HCT116 (cell line): ENCODE measurements at regions not wholly inside any gene's neighbourhood (a gene's known extent, or its start where the extent isn't known, plus 50 kb on each side); places are given as distances from the start of the nearest gene placed in this dataset.

ENCODE experiments used
- ATAC-seq: fragments of 200-7000 bp; cut with Tn5 transposase; 2 replicates; pipeline ENCODE4 v1.9.1; 2020; ENCODE audit warnings: mild to moderate bottlenecking, moderate library complexity
- BruUV-seq: library from RNA; stranded (reverse); fragments of 400-500 nt; replicated peaks from 2 replicates; lab custom pipeline; 2021; lab: Mats Ljungman, UMichigan
- CTCF ChIA-PET: fragments of 300-600 bp; sonication (Branson Sonifier 250); formaldehyde crosslinking; loops from one replicate; lab custom pipeline; 2021; ENCODE audit warnings: antibody characterized with exemption; lab: Charles Lee
- POLR2A ChIA-PET: fragments of 300-600, 350-600 bp; sonication (Branson Sonifier 250); formaldehyde crosslinking; loops from one replicate; lab custom pipeline; 2021; ENCODE audit warnings: antibody characterized with exemption; lab: Charles Lee
- RAD21 ChIA-PET, 2 experiments: fragments of 300-600 bp; sonication (Branson Sonifier 250); formaldehyde crosslinking; loops; one replicate each; lab custom pipeline; 2023; ENCODE audit warnings: low total read pairs in 2 of 2; ENCODE audit not compliant: uncharacterized antibody in 2 of 2, unreplicated experiment in 2 of 2, low non-redundant PET in 1 of 2; lab: Charles Lee
- DNase-seq: peaks from one replicate; pipeline ENCODE4 v3.0.0-alpha.2; 2010; ENCODE audit warnings: low read depth, low spot score
- H2AFZ ChIP-seq: fragments of 200-600 bp; shearing (Covaris generic), sonication (generic); 2 replicates; pipeline ENCODE4 v1.6.1; 2017; ENCODE audit warnings: low read depth, mixed run types, mixed read lengths, antibody characterized with exemption, low read length; ENCODE audit not compliant: poor library complexity, severe bottlenecking
- H3K27ac ChIP-seq: 2 replicates; pipeline ENCODE4 v1.5.1; 2012; ENCODE audit warnings: low read depth, low read length
- H3K27me3 ChIP-seq: fragments of 200-600 bp; sonication (generic); 2 replicates; pipeline ENCODE4 v1.6.1; 2016; ENCODE audit warnings: mixed run types, low read length, mixed read lengths; ENCODE audit not compliant: insufficient read depth
- H3K36me3 ChIP-seq, 2 experiments: fragments of 200-500 bp in 1 of 2; fragments of 200-600 bp in 1 of 2; sonication (Bioruptor generic) in 1 of 2; sonication (generic) in 1 of 2; 2 replicates each; pipeline versions ENCODE4 v1.5.1 to v1.6.1; 2014 to 2016; ENCODE audit warnings: low read length in 2 of 2, inconsistent platforms in 1 of 2, mixed read lengths in 1 of 2, mixed run types in 1 of 2; ENCODE audit not compliant: insufficient read depth in 2 of 2, control insufficient read depth in 1 of 2
- H3K4me1 ChIP-seq, 2 experiments: fragments of 200-600 bp in 1 of 2; sonication (generic) in 1 of 2; 2 replicates each; pipeline versions ENCODE4 v1.5.1 to v1.6.1; 2012 to 2017; ENCODE audit warnings: low read length in 2 of 2, inconsistent platforms in 1 of 2, mild to moderate bottlenecking in 1 of 2, mixed read lengths in 1 of 2, mixed run types in 1 of 2, moderate library complexity in 1 of 2; ENCODE audit not compliant: insufficient read depth in 2 of 2, control insufficient read depth in 1 of 2
- H3K4me2 ChIP-seq: fragments of 200-600 bp; sonication (generic); 2 replicates; pipeline ENCODE4 v1.6.1; 2017; ENCODE audit warnings: mixed run types, low read length, mixed read lengths
- H3K4me3 ChIP-seq, 2 experiments: fragments of 200-600 bp in 1 of 2; sonication (generic) in 1 of 2; replicated peaks in 1 of 2; 2 replicates each; pipeline ENCODE4 v1.5.1; 2011 to 2016; ENCODE audit warnings: low read length in 2 of 2, control low read depth in 1 of 2, low read depth in 1 of 2, mild to moderate bottlenecking in 1 of 2, mixed read lengths in 1 of 2, mixed run types in 1 of 2
- H3K79me2 ChIP-seq: fragments of 200-600 bp; sonication (generic); 2 replicates; pipeline ENCODE4 v1.6.1; 2017; ENCODE audit warnings: mild to moderate bottlenecking, mixed run types, low read length, moderate library complexity, mixed read lengths; ENCODE audit not compliant: insufficient read depth
- H3K9ac ChIP-seq: fragments of 200-600 bp; sonication (generic); 2 replicates; pipeline ENCODE4 v1.6.1; 2016; ENCODE audit warnings: low read length, mixed read lengths
- H3K9me2 ChIP-seq: fragments of 200-600 bp; sonication (generic), shearing (Covaris generic); 2 replicates; pipeline ENCODE4 v1.6.1; 2017; ENCODE audit warnings: mixed run types, mild to moderate bottlenecking, moderate library complexity; ENCODE audit not compliant: insufficient read depth
- H3K9me3 ChIP-seq, 2 experiments: fragments of 200-500 bp in 1 of 2; fragments of 200-600 bp in 1 of 2; sonication (Bioruptor generic) in 1 of 2; sonication (generic) in 1 of 2; 2 replicates each; pipeline ENCODE4 v1.6.1; 2014 to 2017; ENCODE audit warnings: low read length in 2 of 2, mixed read lengths in 2 of 2, inconsistent platforms in 1 of 2, low read depth in 1 of 2, mild to moderate bottlenecking in 1 of 2, mixed run types in 1 of 2, moderate library complexity in 1 of 2; ENCODE audit not compliant: control insufficient read depth in 1 of 2, insufficient read depth in 1 of 2
- H4K20me1 ChIP-seq: fragments of 200-600 bp; sonication (generic), shearing (Covaris generic); 2 replicates; pipeline ENCODE4 v1.6.1; 2017; ENCODE audit warnings: mixed run types, mild to moderate bottlenecking, moderate library complexity; ENCODE audit not compliant: insufficient read depth
- CBX3 ChIP-seq: IDR thresholded peaks from 2 replicates; pipeline ENCODE4 v1.6.1; 2012; ENCODE audit warnings: low read depth
- CEBPB ChIP-seq: IDR thresholded peaks from 2 replicates; pipeline ENCODE4 v1.6.1; 2012; ENCODE audit warnings: low read depth
- ELF1 ChIP-seq: IDR thresholded peaks from 2 replicates; pipeline ENCODE4 v1.6.1; 2012; ENCODE audit warnings: low read depth, borderline replicate concordance
- EZH2phosphoT487 ChIP-seq: fragments of 200-600 bp; IDR thresholded peaks from 2 replicates; pipeline ENCODE4 v1.6.1; 2018; ENCODE audit warnings: antibody characterized with exemption, borderline replicate concordance
- FOSL1 ChIP-seq: IDR thresholded peaks from 2 replicates; pipeline ENCODE4 v1.6.1; 2012; ENCODE audit warnings: low read depth
- POLR2A ChIP-seq: IDR thresholded peaks from 2 replicates; pipeline ENCODE4 v1.7.0; 2011; ENCODE audit warnings: borderline replicate concordance; ENCODE audit not compliant: insufficient read depth, insufficient read length; ENCODE audit errors: extremely low read depth
- SIN3A ChIP-seq: IDR thresholded peaks from 2 replicates; pipeline ENCODE4 v1.6.1; 2012; ENCODE audit warnings: low read depth
- SRF ChIP-seq: IDR thresholded peaks from 2 replicates; pipeline ENCODE4 v1.6.1; 2012; ENCODE audit warnings: low read depth
- TCF7L2 ChIP-seq: IDR thresholded peaks from 2 replicates; pipeline ENCODE4 v1.7.0; 2011; ENCODE audit warnings: borderline replicate concordance, inconsistent platforms; ENCODE audit not compliant: insufficient read depth, insufficient read length; ENCODE audit errors: extremely low read depth
- ZFX ChIP-seq: fragments of 450-650 bp; IDR thresholded peaks from 2 replicates; pipeline ENCODE4 v1.6.1; 2017
- ZNF274 ChIP-seq: fragments of 200-500 bp; sonication (Bioruptor generic); IDR thresholded peaks from 2 replicates; pipeline ENCODE4 v1.6.1; 2014; ENCODE audit warnings: mild to moderate bottlenecking, low read depth, low read length, inconsistent platforms
- intact Hi-C: fragments of 100-400 bp; cut with micrococcal nuclease; formaldehyde crosslinking; loops from 2 replicates; pipeline ENCODE4 v1.10.0; 2022
- TF ChIP-seq, protein P1 (sequence below), 3 experiments: fragments of 200-600 bp in 1 of 3; sonication (generic) in 1 of 3; IDR thresholded peaks in 2 of 3; conservative IDR thresholded peaks in 1 of 3; 2 replicates each; pipeline ENCODE4 v1.5.1; 2012 to 2017; ENCODE audit warnings: low read depth in 2 of 3, low read length in 2 of 3, antibody characterized with exemption in 1 of 3, borderline replicate concordance in 1 of 3, control low read depth in 1 of 3, mild to moderate bottlenecking in 1 of 3, mixed read lengths in 1 of 3, mixed run types in 1 of 3, moderate library complexity in 1 of 3; ENCODE audit not compliant: insufficient read depth in 1 of 3
- TF ChIP-seq, protein P2 (sequence below): IDR thresholded peaks from 2 replicates; pipeline ENCODE4 v1.6.1; 2011; ENCODE audit warnings: mild to moderate bottlenecking, low read length, moderate library complexity; ENCODE audit not compliant: insufficient replicate concordance; ENCODE audit errors: extremely low read depth

DNA sequence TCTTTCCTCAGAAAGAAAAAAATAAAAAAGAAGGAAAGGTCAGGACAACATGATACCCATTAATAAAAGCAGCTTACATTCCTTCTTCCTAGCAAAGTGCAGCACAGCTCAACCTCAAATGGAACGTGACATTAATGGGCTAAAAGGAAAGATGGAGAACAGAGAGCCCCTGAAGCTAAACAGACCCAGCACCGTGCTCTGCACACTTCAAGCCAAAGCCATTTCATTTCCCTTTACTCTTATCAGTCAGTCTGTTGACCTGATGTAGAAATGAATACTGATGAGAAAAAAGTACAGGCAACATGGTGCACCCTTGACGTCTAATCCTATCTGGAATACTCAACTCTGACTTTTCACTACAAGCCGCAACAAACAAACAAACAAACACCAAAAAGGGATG lies 57.7 kb upstream of the EDNRA start:
- DNase-seq = no peak
- Histone ChIP-seq H4K20me1 (no peaks in the 10 kb centered on the region), H3K4me1 (no peaks in the 10 kb centered on the region), H3K9me2 (no peaks in the 10 kb centered on the region), H3K9ac (no peak overlapping the region), H3K27ac (no peak overlapping the region), H3K36me3 (no peaks in the 10 kb centered on the region), H3K79me2 (no peaks in the 10 kb centered on the region), H2AFZ (no peak overlapping the region), H3K4me2 (no peak overlapping the region), H3K4me3 (no peak overlapping the region), H3K27me3 (no peaks in the 10 kb centered on the region), H3K9me3 (no peaks in the 10 kb centered on the region)
- no TSS peak for BruUV-seq
- POLR2A ChIA-PET = no interaction called here
- no peak for ATAC-seq
- RAD21 ChIA-PET = no interaction called here
- no peak for TF ChIP-seq SIN3A
- no peak for TF ChIP-seq ELF1
- no peak for TF ChIP-seq POLR2A
- TF ChIP-seq, protein P1, sequence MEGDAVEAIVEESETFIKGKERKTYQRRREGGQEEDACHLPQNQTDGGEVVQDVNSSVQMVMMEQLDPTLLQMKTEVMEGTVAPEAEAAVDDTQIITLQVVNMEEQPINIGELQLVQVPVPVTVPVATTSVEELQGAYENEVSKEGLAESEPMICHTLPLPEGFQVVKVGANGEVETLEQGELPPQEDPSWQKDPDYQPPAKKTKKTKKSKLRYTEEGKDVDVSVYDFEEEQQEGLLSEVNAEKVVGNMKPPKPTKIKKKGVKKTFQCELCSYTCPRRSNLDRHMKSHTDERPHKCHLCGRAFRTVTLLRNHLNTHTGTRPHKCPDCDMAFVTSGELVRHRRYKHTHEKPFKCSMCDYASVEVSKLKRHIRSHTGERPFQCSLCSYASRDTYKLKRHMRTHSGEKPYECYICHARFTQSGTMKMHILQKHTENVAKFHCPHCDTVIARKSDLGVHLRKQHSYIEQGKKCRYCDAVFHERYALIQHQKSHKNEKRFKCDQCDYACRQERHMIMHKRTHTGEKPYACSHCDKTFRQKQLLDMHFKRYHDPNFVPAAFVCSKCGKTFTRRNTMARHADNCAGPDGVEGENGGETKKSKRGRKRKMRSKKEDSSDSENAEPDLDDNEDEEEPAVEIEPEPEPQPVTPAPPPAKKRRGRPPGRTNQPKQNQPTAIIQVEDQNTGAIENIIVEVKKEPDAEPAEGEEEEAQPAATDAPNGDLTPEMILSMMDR (IDR thresholded peaks at IDR 0.05 in 2 of 3, conservative IDR thresholded peaks at IDR 0.05 in 1 of 3; ENCODE audit: borderline replicate concordance in 1 of 3, insufficient read depth in 1 of 3, low read depth in 2 of 3, low read length in 2 of 3) = no peak
- TF ChIP-seq EZH2phosphoT487 = no peak
- TF ChIP-seq ZNF274 = no peak
- TF ChIP-seq SRF = no peak
- no peak for TF ChIP-seq CEBPB
- no peak for TF ChIP-seq TCF7L2
- no peak for TF ChIP-seq CBX3
- TF ChIP-seq FOSL1 = no peak
- no peak for TF ChIP-seq ZFX
- TF ChIP-seq, protein P2, sequence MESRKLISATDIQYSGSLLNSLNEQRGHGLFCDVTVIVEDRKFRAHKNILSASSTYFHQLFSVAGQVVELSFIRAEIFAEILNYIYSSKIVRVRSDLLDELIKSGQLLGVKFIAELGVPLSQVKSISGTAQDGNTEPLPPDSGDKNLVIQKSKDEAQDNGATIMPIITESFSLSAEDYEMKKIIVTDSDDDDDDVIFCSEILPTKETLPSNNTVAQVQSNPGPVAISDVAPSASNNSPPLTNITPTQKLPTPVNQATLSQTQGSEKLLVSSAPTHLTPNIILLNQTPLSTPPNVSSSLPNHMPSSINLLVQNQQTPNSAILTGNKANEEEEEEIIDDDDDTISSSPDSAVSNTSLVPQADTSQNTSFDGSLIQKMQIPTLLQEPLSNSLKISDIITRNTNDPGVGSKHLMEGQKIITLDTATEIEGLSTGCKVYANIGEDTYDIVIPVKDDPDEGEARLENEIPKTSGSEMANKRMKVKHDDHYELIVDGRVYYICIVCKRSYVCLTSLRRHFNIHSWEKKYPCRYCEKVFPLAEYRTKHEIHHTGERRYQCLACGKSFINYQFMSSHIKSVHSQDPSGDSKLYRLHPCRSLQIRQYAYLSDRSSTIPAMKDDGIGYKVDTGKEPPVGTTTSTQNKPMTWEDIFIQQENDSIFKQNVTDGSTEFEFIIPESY = no peak
- intact Hi-C loops = no loop called here
- CTCF ChIA-PET = no interaction called here
